GM19455 (cell line): ENCODE measurements at regions not wholly inside any gene's neighbourhood (a gene's known extent, or its start where the extent isn't known, plus 50 kb on each side); places are given as distances from the start of the nearest gene placed in this dataset.

ENCODE experiments used
- ATAC-seq: cut with Tn5 transposase; IDR thresholded peaks from one replicate; pipeline ENCODE4 v1.9.1; 2021; ENCODE audit not compliant: unreplicated experiment

DNA sequence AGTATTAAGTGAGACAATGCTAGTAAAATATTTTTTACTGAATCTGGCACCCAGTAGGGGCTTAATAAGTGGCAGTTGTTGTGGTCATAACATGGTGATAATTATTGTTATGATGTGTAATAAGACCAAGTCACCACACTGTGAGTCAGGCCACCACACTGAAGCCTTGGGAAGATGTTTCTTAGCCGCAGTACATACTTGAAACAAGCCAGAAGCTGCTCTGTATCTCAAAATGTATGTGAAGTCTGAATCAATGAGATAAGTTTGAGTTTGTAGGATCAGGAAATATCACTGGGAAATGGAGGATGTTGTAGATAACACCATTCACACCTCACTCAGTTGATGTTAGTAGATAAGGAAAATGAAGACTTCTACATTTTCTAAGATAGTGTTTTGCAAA lies 51.3 kb upstream of the PTPN3 start:
- no peak for ATAC-seq

GRCh38 chr9:109551651-109552050 lies 53.5 kb upstream of the PTPN3 start:
- no peak for ATAC-seq

DNA sequence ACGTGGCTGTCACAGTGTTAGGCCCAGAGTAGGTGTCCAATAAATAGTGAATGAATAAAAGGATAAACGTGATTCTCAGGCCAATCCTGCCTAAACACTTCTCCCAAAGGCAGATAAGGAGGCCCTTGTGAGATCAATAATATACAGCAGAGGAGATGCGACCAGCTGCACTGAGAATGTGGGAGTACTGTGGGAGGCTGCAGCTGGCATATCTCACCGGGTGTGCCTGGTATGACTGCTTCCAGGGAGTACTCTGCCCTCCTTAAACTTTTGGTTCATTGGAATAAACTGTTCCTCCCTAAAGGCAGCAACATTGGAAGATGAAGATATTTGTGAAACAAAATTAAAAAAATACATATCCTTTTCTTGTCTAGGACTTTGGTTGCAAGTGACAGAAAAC lies 57.1 kb upstream of the PTPN3 start:
- no peak for ATAC-seq

DNA sequence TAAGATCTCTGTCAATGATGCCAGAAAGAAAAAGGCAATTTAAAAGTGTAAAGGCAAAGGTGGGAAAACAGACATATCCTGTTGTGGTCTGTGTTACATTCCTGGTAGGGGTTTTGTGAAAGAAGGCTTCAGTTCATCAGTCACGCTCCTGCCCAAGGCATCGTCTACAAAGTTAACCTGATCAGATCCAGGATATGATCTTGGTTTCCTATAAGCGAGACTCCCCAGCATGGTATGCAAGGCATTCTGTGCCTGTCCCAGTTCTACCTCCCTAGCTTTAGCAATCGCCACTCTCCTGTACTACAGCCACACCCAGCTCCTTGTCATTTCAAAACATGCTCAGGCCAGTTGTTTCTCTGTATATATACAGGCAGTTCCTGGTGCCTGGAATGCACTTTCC lies 58.0 kb upstream of the PTPN3 start:
- no peak for ATAC-seq

GRCh38 chr9:109556786-109557185 lies 58.7 kb upstream of the PTPN3 start:
- ATAC-seq = no peak

DNA sequence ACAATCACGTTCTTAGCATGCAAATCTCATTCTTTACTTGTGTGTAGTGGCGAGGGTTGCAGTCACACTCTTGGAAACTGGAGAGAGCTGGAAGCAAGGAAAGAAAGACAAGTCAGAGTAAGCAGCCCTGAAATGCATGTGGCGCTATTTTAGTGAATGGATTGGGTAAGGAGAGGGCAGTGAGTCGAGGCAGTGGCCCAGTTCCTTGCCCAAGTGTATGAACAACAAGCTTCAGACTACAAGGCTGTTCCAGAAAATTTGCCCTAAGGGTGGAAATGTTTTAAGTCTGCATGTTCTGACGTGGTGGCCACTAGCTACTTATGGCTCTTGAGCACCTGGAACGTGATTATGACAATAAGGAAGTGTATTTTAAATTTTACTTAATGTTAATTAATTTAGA lies 59.4 kb upstream of the PTPN3 start:
- ATAC-seq = no peak

DNA sequence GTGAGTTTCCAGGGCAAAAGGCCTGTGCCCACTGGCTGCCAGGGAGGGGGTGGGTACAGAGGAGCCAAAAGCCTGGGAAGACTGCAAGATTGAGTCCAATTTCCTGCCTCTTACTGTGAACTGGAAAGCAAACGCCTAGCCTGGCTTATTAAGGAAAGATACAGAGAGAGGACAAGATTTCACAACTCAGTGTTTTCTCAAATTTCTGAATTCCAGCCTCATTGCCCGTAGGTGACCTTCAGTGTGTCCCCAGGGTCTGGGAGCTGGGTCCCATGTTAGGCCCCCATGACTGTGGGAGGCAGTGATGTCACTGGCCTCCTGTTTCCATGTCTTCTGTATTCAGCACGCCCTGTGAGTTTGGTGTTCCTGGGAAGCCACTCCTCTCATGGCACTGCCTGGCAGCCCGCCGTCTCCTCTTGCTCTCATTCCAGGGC lies 60.6 kb upstream of the PTPN3 start:
- no peak for ATAC-seq

- ATAC-seq = no peak
Observed at GRCh38 chr9:109560470-109561132, 62.5 kb upstream of the PTPN3 start.

GRCh38 chr9:109561137-109561536 lies 63.0 kb upstream of the PTPN3 start:
- ATAC-seq = no peak

GRCh38 chr9:109568089-109568488 lies 70.0 kb upstream of the PTPN3 start:
- ATAC-seq = no peak

DNA sequence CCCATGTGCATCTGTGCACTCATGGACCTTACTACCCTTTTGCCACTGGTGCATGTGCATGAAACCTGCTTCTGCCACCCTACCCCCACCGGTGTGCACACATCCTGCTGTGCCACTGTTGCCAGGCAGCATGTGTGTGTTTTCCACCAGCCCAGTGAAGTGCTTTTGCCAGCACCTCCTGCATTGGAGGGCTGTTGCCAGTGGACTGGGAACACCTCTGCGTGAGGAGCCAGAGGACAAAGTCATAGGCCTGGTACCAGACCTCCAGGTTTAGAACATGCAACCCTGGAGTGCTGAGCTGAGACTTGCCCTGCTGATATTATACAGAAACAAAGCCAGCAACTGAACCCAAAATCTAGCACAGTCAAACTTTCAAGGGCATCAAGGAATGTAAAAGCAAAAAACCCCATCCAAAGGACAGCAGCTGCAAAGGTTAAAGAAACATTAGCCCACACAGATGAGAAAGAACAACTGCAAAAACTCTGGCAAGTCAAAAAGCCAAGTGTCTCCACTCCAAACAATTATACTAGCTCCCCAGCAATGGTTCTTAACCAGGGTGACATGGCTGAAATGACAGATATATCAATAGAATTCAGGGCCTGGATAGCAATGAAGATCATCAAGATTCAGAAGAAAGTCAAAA lies 70.6 kb upstream of the PTPN3 start:
- ATAC-seq = no peak

DNA sequence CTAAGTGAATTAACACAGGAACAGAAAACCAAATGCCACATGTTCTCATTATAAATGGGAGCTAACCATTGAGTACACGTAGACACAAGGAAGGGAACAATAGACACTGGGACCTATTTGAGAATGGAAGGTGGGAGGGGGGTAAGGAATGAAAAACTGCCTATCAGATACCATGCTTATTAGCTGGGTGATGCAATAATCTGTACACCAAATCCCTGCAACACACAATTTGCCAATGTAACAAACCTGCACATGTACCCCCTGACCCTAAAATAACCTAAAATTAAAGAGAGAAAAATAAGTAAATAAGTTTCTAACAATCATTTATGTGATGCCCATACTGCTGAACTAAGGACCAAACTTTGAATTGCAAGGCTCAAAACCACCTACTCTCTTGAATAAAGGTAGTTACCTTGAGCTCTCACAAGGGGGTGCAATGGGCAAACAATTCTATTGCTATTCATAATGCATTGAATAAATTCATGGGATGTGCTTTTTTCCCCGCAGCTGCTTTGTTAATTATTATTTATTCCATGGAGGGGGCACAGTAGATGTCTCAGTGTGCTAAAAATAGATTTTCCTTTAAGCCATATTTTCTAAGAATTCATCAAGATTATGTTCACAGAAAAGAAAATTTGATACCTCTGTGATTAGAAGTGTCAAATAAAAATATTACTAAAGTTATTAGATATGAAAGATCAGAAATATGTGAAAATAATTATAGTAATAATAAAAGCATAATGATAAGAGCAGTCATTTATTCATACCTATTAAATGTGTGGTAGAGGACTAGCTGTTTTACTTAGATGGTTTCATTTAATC lies 76.2 kb upstream of the PTPN3 start:
- peak; percentile 66 for ATAC-seq

DNA sequence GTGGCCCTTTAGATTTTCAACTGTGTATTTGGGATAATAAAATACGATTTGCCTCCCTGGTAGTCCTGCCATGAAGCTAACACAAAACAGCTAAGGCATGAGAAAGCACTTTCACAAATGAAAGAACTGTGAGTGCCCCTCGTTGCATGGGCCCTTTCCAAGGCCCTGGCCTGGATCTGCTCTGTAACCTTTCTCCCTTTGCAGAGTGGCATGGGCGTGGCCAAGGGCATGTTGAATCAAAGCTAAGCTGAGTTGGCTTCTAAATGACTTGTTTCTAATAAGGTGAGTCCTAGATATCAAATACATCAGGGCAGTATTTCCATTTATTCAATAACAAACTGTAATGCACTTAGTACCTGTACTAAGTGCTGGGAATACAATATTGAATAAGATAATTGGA lies 78.7 kb upstream of the PTPN3 start:
- ATAC-seq = no peak

DNA sequence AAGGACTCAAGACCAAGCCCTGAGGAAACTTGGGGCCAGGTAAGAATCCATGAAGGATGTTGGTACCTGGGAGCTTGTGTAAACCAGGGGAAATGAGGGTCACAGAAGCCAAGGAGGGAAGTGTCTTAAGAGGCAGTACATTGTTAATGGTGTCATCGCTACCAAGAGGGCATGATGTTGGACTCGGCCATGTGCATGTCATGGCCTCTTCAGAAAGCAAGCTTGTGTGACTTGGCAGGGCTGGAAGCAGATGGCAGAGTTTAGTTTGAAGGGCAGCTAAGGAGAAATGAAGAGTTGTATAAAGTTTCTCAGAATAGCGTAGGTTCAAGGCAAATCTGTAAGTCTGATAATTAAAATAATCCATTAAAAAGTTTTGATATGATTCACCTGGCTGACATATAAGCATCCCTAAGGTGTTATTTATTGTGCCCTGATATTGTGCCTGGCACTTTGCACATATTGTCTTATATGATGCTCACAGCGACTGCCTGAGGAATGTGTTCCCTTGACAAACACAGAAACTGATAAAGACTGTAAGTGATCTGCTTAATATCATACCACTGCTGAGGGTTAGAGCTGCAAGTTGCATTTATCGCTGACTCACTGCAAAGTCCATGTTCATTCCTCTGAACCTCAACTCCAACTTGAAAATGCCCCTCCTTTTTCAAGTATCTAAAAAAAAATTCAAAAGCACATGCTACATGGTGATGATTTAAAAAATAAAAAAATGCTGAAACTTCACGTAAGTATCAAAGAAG lies 81.3 kb upstream of the PTPN3 start:
- no peak for ATAC-seq

DNA sequence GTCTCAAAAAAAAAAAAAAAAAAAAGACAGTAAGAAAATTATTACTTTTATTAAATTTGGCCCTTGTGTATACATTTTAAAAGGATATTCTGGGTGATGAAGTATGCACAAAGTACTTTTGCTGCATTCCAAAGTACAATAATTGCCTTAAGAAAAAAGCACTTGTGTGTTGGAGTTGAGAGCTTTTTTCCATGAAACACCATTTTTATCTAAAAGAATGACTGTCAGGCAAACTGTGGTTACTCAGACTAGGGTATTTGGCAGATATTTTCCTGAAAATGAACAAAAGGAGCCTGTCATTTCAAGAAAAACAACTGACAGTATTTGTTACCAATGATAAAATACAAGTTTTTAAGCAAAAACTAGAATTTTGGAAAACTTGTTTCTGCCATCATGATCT lies 84.3 kb upstream of the PTPN3 start:
- no peak for ATAC-seq

- no peak for ATAC-seq
Observed at GRCh38 chr9:109584205-109584604, 86.1 kb upstream of the PTPN3 start.

DNA sequence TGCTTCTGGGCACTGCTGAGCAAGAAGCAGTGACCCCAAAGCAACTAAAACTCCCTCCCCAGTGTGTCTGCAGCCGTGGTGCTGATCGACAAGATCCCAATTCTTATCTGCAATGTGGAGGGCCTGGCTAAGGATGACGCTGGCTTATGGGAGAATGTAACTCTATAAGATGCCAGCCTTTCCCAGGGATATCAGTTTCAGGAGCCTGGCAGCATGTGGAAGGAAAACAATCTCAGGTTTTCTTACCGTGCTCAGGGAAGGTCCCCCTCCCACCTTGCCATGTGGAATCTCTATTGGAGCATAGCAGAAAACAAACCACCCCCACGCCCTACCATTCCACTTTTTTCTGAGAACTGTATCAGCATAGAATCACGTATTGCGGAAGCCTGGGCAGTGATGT lies 87.7 kb upstream of the PTPN3 start:
- ATAC-seq = no peak

DNA sequence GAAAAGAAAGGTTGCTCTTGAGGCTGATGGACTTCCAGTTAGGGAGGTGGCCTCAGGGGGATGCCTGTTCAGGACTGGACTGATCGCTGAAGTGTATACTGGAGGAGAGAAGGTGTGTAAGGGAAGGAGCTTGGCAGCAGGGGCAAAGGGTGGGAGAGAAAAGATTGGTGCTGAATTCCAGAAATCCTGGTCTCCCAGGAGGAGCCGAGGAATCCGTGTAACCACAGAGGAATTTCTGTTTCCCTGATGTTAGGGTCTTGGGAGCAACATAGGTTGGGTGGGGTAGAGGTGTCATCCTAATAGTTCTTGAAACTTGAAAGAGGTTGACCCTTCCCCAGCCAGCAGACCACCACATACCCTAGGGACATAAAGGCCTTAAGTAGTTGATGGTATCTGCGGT lies 88.9 kb upstream of the PTPN3 start:
- no peak for ATAC-seq

GRCh38 chr9:109588415-109588814 lies 90.3 kb upstream of the PTPN3 start:
- no peak for ATAC-seq

DNA sequence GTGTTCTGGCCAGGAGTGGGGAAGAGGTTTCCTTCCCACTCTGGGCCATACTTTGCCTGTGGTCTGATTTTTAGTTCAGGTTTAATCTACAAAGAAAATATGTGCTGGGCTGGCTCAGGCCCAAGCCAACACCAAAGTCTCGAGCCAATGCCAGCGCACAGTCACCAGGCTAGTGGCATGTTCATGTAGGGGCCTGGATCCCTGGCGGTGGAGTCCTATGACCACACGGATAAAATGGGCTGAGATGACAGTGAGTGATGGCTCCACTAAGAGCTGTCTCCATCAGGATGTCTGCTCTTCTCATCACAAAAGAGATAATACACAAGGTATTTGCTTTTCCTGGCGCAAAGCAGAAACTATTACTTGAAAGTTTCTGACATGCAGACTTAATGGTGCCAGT lies 92.9 kb upstream of the PTPN3 start:
- ATAC-seq = no peak

DNA sequence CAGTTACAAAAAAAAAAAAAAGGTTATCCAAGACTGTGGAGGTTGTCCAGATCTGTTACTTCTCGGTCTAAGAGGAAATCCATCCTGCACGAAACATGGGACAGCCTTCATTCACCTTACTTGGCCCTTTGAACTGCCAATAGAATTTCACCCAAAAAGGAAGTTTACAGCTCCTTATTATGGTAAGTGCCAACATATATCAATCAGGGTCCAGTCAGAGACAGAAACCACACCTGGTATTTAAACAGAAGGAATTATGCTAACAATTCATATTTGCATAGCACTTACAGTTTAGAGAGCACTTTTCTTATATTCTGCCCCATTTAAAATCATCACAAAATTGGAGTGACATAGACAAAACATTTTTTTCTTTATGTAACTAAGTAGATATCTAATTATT lies 93.6 kb upstream of the PTPN3 start:
- no peak for ATAC-seq
